HL-60 (cell line): ENCODE measurements at regions not wholly inside any gene's neighbourhood (a gene's known extent, or its start where the extent isn't known, plus 50 kb on each side); places are given as distances from the start of the nearest gene placed in this dataset.

Experiments used
- CTCF ChIP-seq: IDR thresholded peaks from one replicate; pipeline ENCODE4 v1.5.1; 2011; ENCODE audit warnings: low read length, control low read depth, inconsistent platforms; ENCODE audit not compliant: insufficient read depth
- POLR2AphosphoS5 ChIP-seq: IDR thresholded peaks from 2 replicates; pipeline ENCODE4 v1.6.1; 2012; ENCODE audit warnings: low read depth
- TF ChIP-seq, protein P1 (sequence below): IDR thresholded peaks from 2 replicates; pipeline ENCODE4 v1.6.1; 2012; ENCODE audit warnings: low read depth; ENCODE audit not compliant: insufficient replicate concordance

DNA sequence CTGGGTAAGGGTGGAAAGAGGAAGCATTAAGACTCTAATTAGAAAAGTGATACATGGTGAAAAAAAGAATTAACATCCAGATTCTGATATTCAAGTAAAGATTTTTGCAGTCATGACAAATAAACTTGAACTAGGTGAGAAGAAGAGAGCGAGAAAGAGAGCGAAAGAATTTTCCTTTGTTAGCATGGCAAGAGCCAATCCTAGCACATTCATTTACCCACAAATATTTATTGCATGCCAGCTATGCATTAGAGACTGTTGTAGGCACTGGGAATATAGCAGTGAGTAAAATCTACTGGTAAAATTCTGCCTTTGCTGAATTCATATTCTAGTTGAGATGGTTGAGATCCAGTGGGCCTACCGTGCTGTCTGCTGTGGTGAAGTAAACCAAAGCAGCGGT, 177.9 kb upstream of the DPH6 start:
- TF ChIP-seq POLR2AphosphoS5 (no peak), CTCF (no peak)
- TF ChIP-seq, protein P1, sequence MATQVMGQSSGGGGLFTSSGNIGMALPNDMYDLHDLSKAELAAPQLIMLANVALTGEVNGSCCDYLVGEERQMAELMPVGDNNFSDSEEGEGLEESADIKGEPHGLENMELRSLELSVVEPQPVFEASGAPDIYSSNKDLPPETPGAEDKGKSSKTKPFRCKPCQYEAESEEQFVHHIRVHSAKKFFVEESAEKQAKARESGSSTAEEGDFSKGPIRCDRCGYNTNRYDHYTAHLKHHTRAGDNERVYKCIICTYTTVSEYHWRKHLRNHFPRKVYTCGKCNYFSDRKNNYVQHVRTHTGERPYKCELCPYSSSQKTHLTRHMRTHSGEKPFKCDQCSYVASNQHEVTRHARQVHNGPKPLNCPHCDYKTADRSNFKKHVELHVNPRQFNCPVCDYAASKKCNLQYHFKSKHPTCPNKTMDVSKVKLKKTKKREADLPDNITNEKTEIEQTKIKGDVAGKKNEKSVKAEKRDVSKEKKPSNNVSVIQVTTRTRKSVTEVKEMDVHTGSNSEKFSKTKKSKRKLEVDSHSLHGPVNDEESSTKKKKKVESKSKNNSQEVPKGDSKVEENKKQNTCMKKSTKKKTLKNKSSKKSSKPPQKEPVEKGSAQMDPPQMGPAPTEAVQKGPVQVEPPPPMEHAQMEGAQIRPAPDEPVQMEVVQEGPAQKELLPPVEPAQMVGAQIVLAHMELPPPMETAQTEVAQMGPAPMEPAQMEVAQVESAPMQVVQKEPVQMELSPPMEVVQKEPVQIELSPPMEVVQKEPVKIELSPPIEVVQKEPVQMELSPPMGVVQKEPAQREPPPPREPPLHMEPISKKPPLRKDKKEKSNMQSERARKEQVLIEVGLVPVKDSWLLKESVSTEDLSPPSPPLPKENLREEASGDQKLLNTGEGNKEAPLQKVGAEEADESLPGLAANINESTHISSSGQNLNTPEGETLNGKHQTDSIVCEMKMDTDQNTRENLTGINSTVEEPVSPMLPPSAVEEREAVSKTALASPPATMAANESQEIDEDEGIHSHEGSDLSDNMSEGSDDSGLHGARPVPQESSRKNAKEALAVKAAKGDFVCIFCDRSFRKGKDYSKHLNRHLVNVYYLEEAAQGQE: no peak
